ENCODE measurements at regions not wholly inside any gene's neighbourhood (a gene's known extent, or its start where the extent isn't known, plus 50 kb on each side); places are given as distances from the start of the nearest gene placed in this dataset.

DNA sequence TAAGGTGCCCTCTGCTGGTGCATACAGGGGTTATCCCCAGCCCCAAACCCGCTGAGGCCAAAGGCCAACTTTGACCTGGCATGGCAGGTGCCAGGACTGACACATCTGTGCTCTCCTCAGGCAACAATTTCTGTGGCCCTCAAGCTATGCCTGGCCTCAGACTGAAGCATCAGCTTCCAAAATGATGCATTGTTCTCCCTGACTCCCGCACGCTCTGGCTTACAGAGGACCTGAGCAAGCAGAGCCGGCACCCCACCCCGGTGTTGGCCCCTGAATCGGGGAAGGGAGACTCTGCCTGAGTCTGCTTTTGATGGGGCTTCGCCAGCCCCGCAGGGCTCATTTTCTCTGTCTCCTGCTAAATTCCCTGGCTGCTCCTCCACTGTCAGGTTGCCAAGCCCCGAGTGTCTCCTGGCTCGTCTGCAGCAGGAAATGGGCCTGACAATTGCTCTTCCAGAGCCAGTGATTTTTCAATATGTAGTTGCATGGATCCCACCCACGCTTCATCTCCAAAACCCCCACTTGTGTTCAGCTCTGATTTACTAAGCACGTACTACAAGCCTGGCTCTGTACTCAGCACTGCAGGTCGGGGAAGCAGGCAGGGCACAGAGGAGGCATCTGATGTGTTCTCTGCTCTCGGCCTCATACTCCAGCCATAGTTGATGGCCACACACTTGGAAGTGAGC lies 126.1 kb downstream of the SLC38A6 start:
- TF ChIP-seq ELF4 (IDR thresholded peaks at IDR 0.05): no peak
- TF ChIP-seq FOXM1 (IDR thresholded peaks at IDR 0.05; ENCODE audit: borderline replicate concordance): no peak
- no peak for TF ChIP-seq BHLHE40 (IDR thresholded peaks at IDR 0.05; ENCODE audit: borderline replicate concordance)
- no peak for TF ChIP-seq LEF1 (IDR thresholded peaks at IDR 0.05; ENCODE audit: borderline replicate concordance)
- TF ChIP-seq TARDBP (IDR thresholded peaks at IDR 0.05): no peak
- no peak for TF ChIP-seq ZNF384 (IDR thresholded peaks at IDR 0.05)
- TF ChIP-seq L3MBTL2 (conservative IDR thresholded peaks at IDR 0.05): no peak
- ChIA-PET CTCF (no interaction called here), POLR2A (no interaction called here)
- no peak for DNase-seq (ENCODE audit: extremely low spot score)

GRCh38 chr14:61106271-61106958 lies 125.4 kb downstream of the SLC38A6 start:
- no peak for DNase-seq (ENCODE audit: extremely low spot score)
- ChIA-PET CTCF (no interaction called here), POLR2A (no interaction called here)
- TF ChIP-seq, protein P1, sequence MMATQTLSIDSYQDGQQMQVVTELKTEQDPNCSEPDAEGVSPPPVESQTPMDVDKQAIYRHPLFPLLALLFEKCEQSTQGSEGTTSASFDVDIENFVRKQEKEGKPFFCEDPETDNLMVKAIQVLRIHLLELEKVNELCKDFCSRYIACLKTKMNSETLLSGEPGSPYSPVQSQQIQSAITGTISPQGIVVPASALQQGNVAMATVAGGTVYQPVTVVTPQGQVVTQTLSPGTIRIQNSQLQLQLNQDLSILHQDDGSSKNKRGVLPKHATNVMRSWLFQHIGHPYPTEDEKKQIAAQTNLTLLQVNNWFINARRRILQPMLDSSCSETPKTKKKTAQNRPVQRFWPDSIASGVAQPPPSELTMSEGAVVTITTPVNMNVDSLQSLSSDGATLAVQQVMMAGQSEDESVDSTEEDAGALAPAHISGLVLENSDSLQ (IDR thresholded peaks at IDR 0.05): no peak
- no peak for TF ChIP-seq L3MBTL2 (conservative IDR thresholded peaks at IDR 0.05)
- TF ChIP-seq ELF4 (IDR thresholded peaks at IDR 0.05): no peak
- TF ChIP-seq LEF1 (IDR thresholded peaks at IDR 0.05; ENCODE audit: borderline replicate concordance): no peak
- TF ChIP-seq BHLHE40 (IDR thresholded peaks at IDR 0.05; ENCODE audit: borderline replicate concordance): no peak
- no peak for TF ChIP-seq FOXA1 (IDR thresholded peaks at IDR 0.05)
- TF ChIP-seq FOXM1 (IDR thresholded peaks at IDR 0.05; ENCODE audit: borderline replicate concordance): no peak
- TF ChIP-seq SUZ12 (IDR thresholded peaks at IDR 0.05): no peak
- TF ChIP-seq HDGF (IDR thresholded peaks at IDR 0.05; ENCODE audit: borderline replicate concordance): no peak
- TF ChIP-seq SP1 (IDR thresholded peaks at IDR 0.05): no peak
- no peak for TF ChIP-seq ARNT (IDR thresholded peaks at IDR 0.05)
- TF ChIP-seq NFRKB (IDR thresholded peaks at IDR 0.05): no peak
- no peak for TF ChIP-seq ZNF384 (IDR thresholded peaks at IDR 0.05)
- TF ChIP-seq FOXK2 (IDR thresholded peaks at IDR 0.05): no peak
- TF ChIP-seq CTBP1 (IDR thresholded peaks at IDR 0.05; ENCODE audit: borderline replicate concordance): no peak

- CTCF ChIA-PET: no interaction called here
- POLR2A ChIA-PET: interaction anchor here (0.7 kb wide), 1 partner anchor 79 kb away, joined by 3 read pairs; no protein-coding TSS in a partner anchor
Measured at GRCh38 chr14:61104358-61104757, 123.3 kb downstream of the SLC38A6 start.

DNA sequence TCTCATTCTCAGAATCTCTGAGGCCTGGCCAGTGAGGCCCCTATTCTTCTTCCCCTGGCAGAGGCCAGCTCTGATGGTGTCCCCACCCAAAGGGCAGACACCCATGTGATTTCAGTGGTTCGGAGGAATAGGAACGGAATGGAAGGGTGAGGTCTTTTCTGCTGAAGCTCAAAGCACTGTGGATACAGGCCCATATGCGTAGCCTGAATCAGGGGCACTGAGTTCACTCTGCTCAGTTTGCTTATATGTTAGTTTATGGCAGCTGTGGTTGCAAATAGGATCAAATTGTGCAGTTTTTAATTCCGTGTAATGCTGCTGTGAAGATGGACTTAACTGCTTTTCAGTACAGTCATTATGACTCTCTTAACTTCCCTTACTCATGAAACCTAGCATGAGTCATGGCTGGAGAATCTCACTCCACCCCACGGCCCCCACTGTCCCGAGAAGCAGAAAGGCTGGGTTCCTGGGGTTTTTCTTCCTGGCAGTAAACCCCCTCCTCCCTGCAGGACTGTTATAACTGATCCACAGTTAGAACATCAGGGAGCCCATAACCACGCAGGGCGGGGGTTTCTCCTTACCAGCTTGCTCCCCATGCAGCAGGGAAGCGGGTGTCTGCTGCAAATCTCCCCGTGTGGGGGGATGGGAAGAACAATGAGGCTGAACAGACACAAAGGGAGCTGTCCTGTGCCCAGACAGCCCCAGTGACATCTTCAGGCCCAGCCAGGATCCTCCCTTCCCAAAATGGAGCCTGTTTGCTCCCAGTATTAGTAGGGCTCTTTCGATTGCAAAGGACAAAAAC lies 122.7 kb downstream of the SLC38A6 start:
- ChIA-PET CTCF (no interaction called here), POLR2A (interaction anchor here (0.7 kb wide), 1 partner anchor 79 kb away, joined by 3 read pairs; no protein-coding TSS in a partner anchor)
- TF ChIP-seq, protein P1 (IDR thresholded peaks at IDR 0.05): no peak
- no peak for TF ChIP-seq ELF4 (IDR thresholded peaks at IDR 0.05)
- no peak for TF ChIP-seq FOXM1 (IDR thresholded peaks at IDR 0.05; ENCODE audit: borderline replicate concordance)
- TF ChIP-seq ZNF384 (IDR thresholded peaks at IDR 0.05): no peak
- TF ChIP-seq NFRKB (IDR thresholded peaks at IDR 0.05): no peak
- no peak for TF ChIP-seq CTBP1 (IDR thresholded peaks at IDR 0.05; ENCODE audit: borderline replicate concordance)
- no peak for TF ChIP-seq SP1 (IDR thresholded peaks at IDR 0.05)
- no peak for TF ChIP-seq LEF1 (IDR thresholded peaks at IDR 0.05; ENCODE audit: borderline replicate concordance)
- TF ChIP-seq FOXA1 (IDR thresholded peaks at IDR 0.05): no peak
- no peak for TF ChIP-seq FOXK2 (IDR thresholded peaks at IDR 0.05)
- no peak for TF ChIP-seq SUZ12 (IDR thresholded peaks at IDR 0.05)
- DNase-seq (ENCODE audit: extremely low spot score): peak; percentile 33

More at GRCh38 chr14:61104358-61104757, 123.3 kb downstream of the SLC38A6 start:
- TF ChIP-seq, protein P1 (IDR thresholded peaks at IDR 0.05): no peak
- TF ChIP-seq SP1 (IDR thresholded peaks at IDR 0.05) (no peak), SUZ12 (IDR thresholded peaks at IDR 0.05) (no peak), LEF1 (IDR thresholded peaks at IDR 0.05; ENCODE audit: borderline replicate concordance) (no peak), BHLHE40 (IDR thresholded peaks at IDR 0.05; ENCODE audit: borderline replicate concordance) (no peak), FOXK2 (IDR thresholded peaks at IDR 0.05) (no peak), FOXM1 (IDR thresholded peaks at IDR 0.05; ENCODE audit: borderline replicate concordance) (no peak), L3MBTL2 (conservative IDR thresholded peaks at IDR 0.05) (no peak), NFRKB (IDR thresholded peaks at IDR 0.05) (no peak), FOXA1 (IDR thresholded peaks at IDR 0.05) (no peak), ZNF384 (IDR thresholded peaks at IDR 0.05) (no peak), TARDBP (IDR thresholded peaks at IDR 0.05) (no peak)
- no peak for DNase-seq (ENCODE audit: extremely low spot score)

DNA sequence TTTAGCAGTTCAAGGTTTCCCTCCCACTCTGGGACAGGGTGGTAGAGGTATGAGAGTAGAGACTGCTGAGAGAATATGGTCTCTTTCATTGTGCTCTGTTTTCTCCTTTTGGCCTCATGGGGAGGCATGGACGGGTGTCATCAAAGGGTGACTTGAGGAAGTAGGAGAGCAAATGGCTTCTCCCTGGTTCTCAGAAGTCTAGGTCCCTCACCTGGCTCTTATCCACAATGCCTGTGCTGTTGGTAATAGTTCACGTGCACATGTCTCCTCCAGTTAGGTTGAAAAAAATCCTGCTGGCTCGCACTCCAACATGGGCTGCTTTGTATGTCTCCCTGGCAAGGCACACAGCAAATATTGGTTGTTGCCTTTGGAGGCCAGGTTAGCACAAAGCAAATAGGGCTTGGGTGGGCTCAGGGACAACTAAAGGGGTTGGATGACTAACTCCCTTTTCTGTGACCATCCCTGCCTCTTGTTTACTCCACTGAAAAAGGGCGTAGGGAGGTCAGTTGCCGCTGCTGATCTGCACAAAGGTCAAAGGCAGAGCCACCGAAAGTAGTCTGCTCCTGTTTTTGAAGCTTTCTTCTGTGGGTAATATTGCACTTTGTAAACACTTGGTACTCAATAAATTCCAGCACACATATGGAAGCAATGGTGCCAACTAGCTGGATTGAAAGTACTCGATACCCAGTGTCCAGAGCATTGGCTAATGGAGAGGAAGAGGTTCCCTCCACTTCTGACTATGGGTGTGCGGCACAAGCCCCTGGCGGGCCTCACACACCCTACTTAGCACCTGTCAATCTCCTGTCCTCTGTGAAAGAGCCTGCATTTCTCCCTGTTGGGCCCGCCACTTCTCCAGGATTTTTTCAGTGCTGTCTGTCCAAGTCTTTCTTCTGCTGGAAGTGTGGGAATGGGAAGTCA lies 121.8 kb downstream of the SLC38A6 start:
- DNase-seq (ENCODE audit: extremely low spot score): no peak
- CTCF ChIA-PET: interaction anchor here (0.6 kb wide), 1 partner anchor 1824 kb away, joined by 3 read pairs; no protein-coding TSS in a partner anchor
- POLR2A ChIA-PET: no interaction called here
- no peak for TF ChIP-seq BHLHE40 (IDR thresholded peaks at IDR 0.05; ENCODE audit: borderline replicate concordance)

Data from HEK293T (cell line).